Parathyroid adenoma (tissue), 2 donors: ENCODE measurements at regions not wholly inside any gene's neighbourhood (a gene's known extent, or its start where the extent isn't known, plus 50 kb on each side); places are given as distances from the start of the nearest gene placed in this dataset.

Source experiments
- H2AFZ ChIP-seq: fragments of 300-600 bp; sonication (generic); one replicate; pipeline ENCODE4 v1.7.0; 2017; ENCODE audit warnings: antibody characterized with exemption, mild to moderate bottlenecking
- H3K27ac ChIP-seq: fragments of 300-600 bp; sonication (generic); one replicate; pipeline ENCODE4 v1.7.0; 2017
- H3K27me3 ChIP-seq: fragments of 300-600 bp; sonication (generic); one replicate; pipeline ENCODE4 v1.7.0; 2017; ENCODE audit warnings: low read length; ENCODE audit not compliant: control insufficient read depth, insufficient read depth
- H3K36me3 ChIP-seq: fragments of 300-600 bp; sonication (generic); one replicate; pipeline ENCODE4 v1.7.0; 2017; ENCODE audit warnings: low read length; ENCODE audit not compliant: control insufficient read depth, insufficient read depth
- H3K4me1 ChIP-seq: fragments of 300-600 bp; sonication (generic); one replicate; pipeline ENCODE4 v1.7.0; 2017; ENCODE audit warnings: control low read depth
- H3K4me2 ChIP-seq: fragments of 300-600 bp; sonication (generic); one replicate; pipeline ENCODE4 v1.7.0; 2017; ENCODE audit warnings: low read length
- H3K4me3 ChIP-seq: fragments of 300-600 bp; sonication (generic); one replicate; pipeline ENCODE4 v1.7.0; 2017; ENCODE audit warnings: low read depth, low read length
- H3K79me2 ChIP-seq: fragments of 300-600 bp; sonication (generic); one replicate; pipeline ENCODE4 v1.7.0; 2017; ENCODE audit warnings: control low read depth
- H3K9ac ChIP-seq: fragments of 300-600 bp; sonication (generic); one replicate; pipeline ENCODE4 v1.7.0; 2017; ENCODE audit warnings: mild to moderate bottlenecking
- H3K9me3 ChIP-seq: fragments of 300-600 bp; sonication (generic); one replicate; pipeline ENCODE4 v1.7.0; 2017; ENCODE audit warnings: low read length; ENCODE audit not compliant: control insufficient read depth
- CTCF ChIP-seq: fragments of 300-600 bp; sonication (generic); IDR thresholded peaks from one replicate; pipeline ENCODE4 v1.7.0; 2017; ENCODE audit warnings: antibody characterized with exemption, mild to moderate bottlenecking
- donor health status: primary hyperparathyroidism.

GRCh38 chr7:34220506-34221185, 315.3 kb downstream of the BMPER start:
- Histone ChIP-seq H3K27ac (no peak overlapping the region), H3K27me3 (no peaks in the 10 kb centered on the region), H3K9me3 (no peaks in the 10 kb centered on the region), H3K4me1 (peaks cover 13% of the 10 kb centered on the region), H3K4me3 (no peak overlapping the region), H3K79me2 (no peaks in the 10 kb centered on the region), H3K4me2 (no peak overlapping the region), H2AFZ (no peak overlapping the region), H3K9ac (no peak overlapping the region), H3K36me3 (no peaks in the 10 kb centered on the region)
- TF ChIP-seq CTCF: no peak

GRCh38 chr7:34222316-34222715, 317.0 kb downstream of the BMPER start:
- Histone ChIP-seq H3K27me3 (no peaks in the 10 kb centered on the region), H3K9ac (no peak overlapping the region), H3K36me3 (no peaks in the 10 kb centered on the region), H3K4me1 (peaks cover 13% of the 10 kb centered on the region), H3K4me2 (no peak overlapping the region), H3K27ac (no peak overlapping the region), H2AFZ (peak overlapping the region; percentile 59), H3K9me3 (no peaks in the 10 kb centered on the region), H3K79me2 (no peaks in the 10 kb centered on the region), H3K4me3 (no peak overlapping the region)
- no peak for TF ChIP-seq CTCF

GRCh38 chr7:34222722-34223121, 317.4 kb downstream of the BMPER start:
- peaks cover 13% of the 10 kb centered on the region for H3K4me1 ChIP-seq
- no peaks in the 10 kb centered on the region for H3K79me2 ChIP-seq
- no peak overlapping the region for H3K4me3 ChIP-seq
- H2AFZ ChIP-seq: peak overlapping the region; percentile 59
- TF ChIP-seq CTCF: no peak
- H3K36me3 ChIP-seq: no peaks in the 10 kb centered on the region
- H3K9ac ChIP-seq: no peak overlapping the region
- no peak overlapping the region for H3K27ac ChIP-seq
- no peaks in the 10 kb centered on the region for H3K9me3 ChIP-seq
- H3K4me2 ChIP-seq: no peak overlapping the region
- no peaks in the 10 kb centered on the region for H3K27me3 ChIP-seq

- Histone ChIP-seq H3K9ac (no peak overlapping the region), H2AFZ (no peak overlapping the region), H3K4me1 (peaks cover 13% of the 10 kb centered on the region), H3K4me3 (no peak overlapping the region), H3K27me3 (no peaks in the 10 kb centered on the region), H3K79me2 (no peaks in the 10 kb centered on the region), H3K27ac (no peak overlapping the region), H3K4me2 (no peak overlapping the region), H3K9me3 (no peaks in the 10 kb centered on the region), H3K36me3 (no peaks in the 10 kb centered on the region)
- TF ChIP-seq CTCF: no peak
Measured at GRCh38 chr7:34224281-34224680, 318.9 kb downstream of the BMPER start.

GRCh38 chr7:34225193-34225592, 319.9 kb downstream of the BMPER start:
- Histone ChIP-seq H3K4me3 (no peak overlapping the region), H3K36me3 (no peaks in the 10 kb centered on the region), H3K4me2 (no peak overlapping the region), H2AFZ (no peak overlapping the region), H3K9me3 (no peaks in the 10 kb centered on the region), H3K4me1 (peaks cover 13% of the 10 kb centered on the region), H3K27me3 (no peaks in the 10 kb centered on the region), H3K79me2 (no peaks in the 10 kb centered on the region), H3K9ac (no peak overlapping the region), H3K27ac (no peak overlapping the region)
- no peak for TF ChIP-seq CTCF
